ENCODE measurements at regions not wholly inside any gene's neighbourhood (a gene's known extent, or its start where the extent isn't known, plus 50 kb on each side); places are given as distances from the start of the nearest gene placed in this dataset.
"Not testable (repeated sequence)": the region's sequence is repeated elsewhere in the genome, so short reads cannot be mapped to it uniquely, and the experiment has no call there.

DNA sequence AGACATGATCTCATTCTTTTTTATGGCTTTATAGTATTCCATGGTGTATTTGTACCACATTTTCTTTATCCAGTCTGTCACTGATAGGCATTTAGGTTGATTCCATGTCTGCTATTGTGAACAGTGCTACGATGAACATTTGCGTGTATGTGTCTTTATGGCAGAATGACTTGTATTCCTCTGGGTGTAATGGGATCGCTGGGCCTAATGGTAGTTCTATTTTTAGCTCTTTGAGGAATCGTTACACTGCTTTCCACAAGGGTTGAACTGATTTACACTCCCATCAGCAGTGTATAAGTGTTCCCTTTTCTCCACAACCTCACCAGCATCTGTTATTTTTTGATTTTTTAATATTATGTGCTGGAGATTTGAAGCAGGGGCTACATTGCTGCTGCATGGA lies 102.8 kb upstream of the PMEPA1 start:
- TF ChIP-seq, protein P1, sequence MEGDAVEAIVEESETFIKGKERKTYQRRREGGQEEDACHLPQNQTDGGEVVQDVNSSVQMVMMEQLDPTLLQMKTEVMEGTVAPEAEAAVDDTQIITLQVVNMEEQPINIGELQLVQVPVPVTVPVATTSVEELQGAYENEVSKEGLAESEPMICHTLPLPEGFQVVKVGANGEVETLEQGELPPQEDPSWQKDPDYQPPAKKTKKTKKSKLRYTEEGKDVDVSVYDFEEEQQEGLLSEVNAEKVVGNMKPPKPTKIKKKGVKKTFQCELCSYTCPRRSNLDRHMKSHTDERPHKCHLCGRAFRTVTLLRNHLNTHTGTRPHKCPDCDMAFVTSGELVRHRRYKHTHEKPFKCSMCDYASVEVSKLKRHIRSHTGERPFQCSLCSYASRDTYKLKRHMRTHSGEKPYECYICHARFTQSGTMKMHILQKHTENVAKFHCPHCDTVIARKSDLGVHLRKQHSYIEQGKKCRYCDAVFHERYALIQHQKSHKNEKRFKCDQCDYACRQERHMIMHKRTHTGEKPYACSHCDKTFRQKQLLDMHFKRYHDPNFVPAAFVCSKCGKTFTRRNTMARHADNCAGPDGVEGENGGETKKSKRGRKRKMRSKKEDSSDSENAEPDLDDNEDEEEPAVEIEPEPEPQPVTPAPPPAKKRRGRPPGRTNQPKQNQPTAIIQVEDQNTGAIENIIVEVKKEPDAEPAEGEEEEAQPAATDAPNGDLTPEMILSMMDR (optimal IDR thresholded peaks at IDR 0.05 in 1 of 3, IDR thresholded peaks at IDR 0.05 in 1 of 3, conservative IDR thresholded peaks at IDR 0.05 in 1 of 3; ENCODE audit: extremely low read depth in 1 of 3, insufficient read depth in 2 of 3, low read length in 3 of 3), result not testable (repeated sequence)
- TF ChIP-seq EZH2 (IDR thresholded peaks at IDR 0.05; ENCODE audit: low read length), result not testable (repeated sequence)
